Hepatocyte (in vitro differentiated cells): ENCODE measurements at regions not wholly inside any gene's neighbourhood (a gene's known extent, or its start where the extent isn't known, plus 50 kb on each side); places are given as distances from the start of the nearest gene placed in this dataset.
"Not testable (repeated sequence)": the region's sequence is repeated elsewhere in the genome, so short reads cannot be mapped to it uniquely, and the experiment has no call there.

Experiments
- EZH2 ChIP-seq: fragments of 200-600 bp; sonication (generic); IDR thresholded peaks from 2 replicates; pipeline ENCODE4 v1.6.1; 2016; ENCODE audit warnings: antibody characterized with exemption, mild to moderate bottlenecking, borderline replicate concordance
- EZH2phosphoT487 ChIP-seq: fragments of 200-600 bp; sonication (generic); IDR thresholded peaks from one replicate; pipeline ENCODE4 v1.6.1; 2018; ENCODE audit warnings: antibody characterized with exemption, mild to moderate bottlenecking, low read depth, moderate library complexity; ENCODE audit not compliant: unreplicated experiment, severe bottlenecking
- TF ChIP-seq, protein P1 (sequence below): fragments of 200-600 bp; sonication (generic); IDR thresholded peaks from 2 replicates; pipeline ENCODE4 v1.5.1; 2016; ENCODE audit warnings: antibody characterized with exemption, mild to moderate bottlenecking; ENCODE audit not compliant: poor library complexity

DNA sequence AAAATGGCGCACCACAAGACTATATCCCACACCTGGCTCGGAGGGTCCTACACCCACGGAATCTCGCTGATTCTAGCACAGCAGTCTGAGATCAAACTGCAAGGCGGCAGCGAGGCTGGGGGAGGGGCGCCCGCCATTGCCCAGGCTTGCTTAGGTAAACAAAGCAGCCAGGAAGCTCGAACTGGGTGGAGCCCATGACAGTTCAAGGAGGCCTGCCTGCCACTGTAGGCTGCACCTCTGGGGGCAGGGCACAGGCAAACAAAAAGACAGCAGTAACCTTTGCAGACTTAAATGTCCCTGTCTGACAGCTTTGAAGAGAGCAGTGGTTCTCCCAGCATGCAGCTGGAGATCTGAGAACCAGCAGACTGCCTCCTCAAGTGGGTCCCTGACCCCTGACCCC is 894.3 kb upstream of the FBXO33 start:
- TF ChIP-seq, protein P1, sequence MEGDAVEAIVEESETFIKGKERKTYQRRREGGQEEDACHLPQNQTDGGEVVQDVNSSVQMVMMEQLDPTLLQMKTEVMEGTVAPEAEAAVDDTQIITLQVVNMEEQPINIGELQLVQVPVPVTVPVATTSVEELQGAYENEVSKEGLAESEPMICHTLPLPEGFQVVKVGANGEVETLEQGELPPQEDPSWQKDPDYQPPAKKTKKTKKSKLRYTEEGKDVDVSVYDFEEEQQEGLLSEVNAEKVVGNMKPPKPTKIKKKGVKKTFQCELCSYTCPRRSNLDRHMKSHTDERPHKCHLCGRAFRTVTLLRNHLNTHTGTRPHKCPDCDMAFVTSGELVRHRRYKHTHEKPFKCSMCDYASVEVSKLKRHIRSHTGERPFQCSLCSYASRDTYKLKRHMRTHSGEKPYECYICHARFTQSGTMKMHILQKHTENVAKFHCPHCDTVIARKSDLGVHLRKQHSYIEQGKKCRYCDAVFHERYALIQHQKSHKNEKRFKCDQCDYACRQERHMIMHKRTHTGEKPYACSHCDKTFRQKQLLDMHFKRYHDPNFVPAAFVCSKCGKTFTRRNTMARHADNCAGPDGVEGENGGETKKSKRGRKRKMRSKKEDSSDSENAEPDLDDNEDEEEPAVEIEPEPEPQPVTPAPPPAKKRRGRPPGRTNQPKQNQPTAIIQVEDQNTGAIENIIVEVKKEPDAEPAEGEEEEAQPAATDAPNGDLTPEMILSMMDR = not testable (repeated sequence)
- not testable (repeated sequence) for TF ChIP-seq EZH2, EZH2phosphoT487
